PFSK-1 (cell line): ENCODE measurements at regions not wholly inside any gene's neighbourhood (a gene's known extent, or its start where the extent isn't known, plus 50 kb on each side); places are given as distances from the start of the nearest gene placed in this dataset.

Experiments
- FOXP2 ChIP-seq: optimal IDR thresholded peaks from 2 replicates; pipeline ENCODE3; 2011; ENCODE audit warnings: borderline replicate concordance, control low read depth, inconsistent platforms; ENCODE audit not compliant: insufficient read depth; ENCODE audit errors: extremely low read length, extremely low read depth
- POLR2AphosphoS5 ChIP-seq: IDR thresholded peaks from 2 replicates; pipeline ENCODE4 v1.6.1; 2012; ENCODE audit warnings: low read depth, mild to moderate bottlenecking, control low read depth, low read length, moderate library complexity
- SIN3A ChIP-seq: IDR thresholded peaks from 2 replicates; pipeline ENCODE4 v1.6.1; 2012; ENCODE audit warnings: mild to moderate bottlenecking, low read length, moderate library complexity, borderline replicate concordance; ENCODE audit not compliant: insufficient read depth
- TAF1 ChIP-seq: IDR thresholded peaks from 2 replicates; pipeline ENCODE4 v1.6.1; 2012; ENCODE audit warnings: low read length, control low read depth, borderline replicate concordance; ENCODE audit not compliant: insufficient read depth
- TF ChIP-seq, protein P1 (sequence below), 2 experiments: IDR thresholded peaks; 2 replicates each; pipeline versions ENCODE4 v1.6.1 to v1.8.0; 2011 to 2012; ENCODE audit warnings: low read depth in 2 of 2, low read length in 2 of 2, control low read depth in 1 of 2, inconsistent platforms in 1 of 2, mild to moderate bottlenecking in 1 of 2, moderate library complexity in 1 of 2; ENCODE audit not compliant: insufficient read depth in 1 of 2

DNA sequence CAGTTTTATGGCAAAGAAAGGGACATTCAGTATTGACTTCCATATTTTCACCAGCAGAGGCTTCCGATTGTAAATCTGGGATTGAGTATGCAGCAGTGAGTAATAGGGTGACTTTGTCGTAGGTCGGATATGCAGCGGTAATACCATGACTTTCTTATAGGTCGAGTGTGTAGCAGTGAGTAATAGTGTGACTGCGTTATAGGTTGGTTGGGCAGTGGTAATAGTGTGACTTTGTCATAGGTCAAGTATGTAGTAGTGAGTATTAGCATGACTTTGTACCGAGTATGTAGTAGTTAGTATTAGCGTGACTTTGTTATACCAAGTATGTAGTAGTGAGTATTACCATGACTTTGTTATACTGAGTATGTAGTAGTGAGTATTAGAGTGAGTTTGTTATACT lies 268.2 kb upstream of the ADARB2 start:
- TF ChIP-seq FOXP2: no peak
- TF ChIP-seq, protein P1, sequence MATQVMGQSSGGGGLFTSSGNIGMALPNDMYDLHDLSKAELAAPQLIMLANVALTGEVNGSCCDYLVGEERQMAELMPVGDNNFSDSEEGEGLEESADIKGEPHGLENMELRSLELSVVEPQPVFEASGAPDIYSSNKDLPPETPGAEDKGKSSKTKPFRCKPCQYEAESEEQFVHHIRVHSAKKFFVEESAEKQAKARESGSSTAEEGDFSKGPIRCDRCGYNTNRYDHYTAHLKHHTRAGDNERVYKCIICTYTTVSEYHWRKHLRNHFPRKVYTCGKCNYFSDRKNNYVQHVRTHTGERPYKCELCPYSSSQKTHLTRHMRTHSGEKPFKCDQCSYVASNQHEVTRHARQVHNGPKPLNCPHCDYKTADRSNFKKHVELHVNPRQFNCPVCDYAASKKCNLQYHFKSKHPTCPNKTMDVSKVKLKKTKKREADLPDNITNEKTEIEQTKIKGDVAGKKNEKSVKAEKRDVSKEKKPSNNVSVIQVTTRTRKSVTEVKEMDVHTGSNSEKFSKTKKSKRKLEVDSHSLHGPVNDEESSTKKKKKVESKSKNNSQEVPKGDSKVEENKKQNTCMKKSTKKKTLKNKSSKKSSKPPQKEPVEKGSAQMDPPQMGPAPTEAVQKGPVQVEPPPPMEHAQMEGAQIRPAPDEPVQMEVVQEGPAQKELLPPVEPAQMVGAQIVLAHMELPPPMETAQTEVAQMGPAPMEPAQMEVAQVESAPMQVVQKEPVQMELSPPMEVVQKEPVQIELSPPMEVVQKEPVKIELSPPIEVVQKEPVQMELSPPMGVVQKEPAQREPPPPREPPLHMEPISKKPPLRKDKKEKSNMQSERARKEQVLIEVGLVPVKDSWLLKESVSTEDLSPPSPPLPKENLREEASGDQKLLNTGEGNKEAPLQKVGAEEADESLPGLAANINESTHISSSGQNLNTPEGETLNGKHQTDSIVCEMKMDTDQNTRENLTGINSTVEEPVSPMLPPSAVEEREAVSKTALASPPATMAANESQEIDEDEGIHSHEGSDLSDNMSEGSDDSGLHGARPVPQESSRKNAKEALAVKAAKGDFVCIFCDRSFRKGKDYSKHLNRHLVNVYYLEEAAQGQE (IDR thresholded peaks at IDR 0.05; ENCODE audit: insufficient read depth in 1 of 2, low read depth in 2 of 2, low read length in 2 of 2): no peak
- TF ChIP-seq TAF1: no peak
- no peak for TF ChIP-seq SIN3A
- no peak for TF ChIP-seq POLR2AphosphoS5

DNA sequence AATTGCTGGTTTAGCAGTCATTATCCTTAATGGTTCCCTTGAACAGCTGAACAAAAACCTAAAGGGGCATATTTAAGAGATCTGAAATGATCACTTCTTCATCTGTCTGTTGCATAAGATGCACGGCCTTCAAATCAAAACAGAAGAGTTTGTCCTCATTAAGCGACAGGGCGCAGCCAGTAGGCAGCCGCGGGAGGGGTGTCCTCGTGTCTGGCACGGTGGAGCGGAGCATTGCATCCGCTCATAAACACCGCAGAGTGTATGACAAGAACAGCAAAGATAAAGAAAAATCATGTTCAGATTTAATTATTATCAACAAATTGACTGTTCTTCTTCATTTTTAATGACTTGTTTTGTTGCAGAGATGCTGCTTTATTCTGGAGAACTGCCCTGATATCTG lies 255.6 kb upstream of the ADARB2 start:
- TF ChIP-seq TAF1 (no peak), SIN3A (no peak), POLR2AphosphoS5 (no peak), FOXP2 (no peak)
- TF ChIP-seq, protein P1 (IDR thresholded peaks at IDR 0.05; ENCODE audit: insufficient read depth in 1 of 2, low read depth in 2 of 2, low read length in 2 of 2): no peak

DNA sequence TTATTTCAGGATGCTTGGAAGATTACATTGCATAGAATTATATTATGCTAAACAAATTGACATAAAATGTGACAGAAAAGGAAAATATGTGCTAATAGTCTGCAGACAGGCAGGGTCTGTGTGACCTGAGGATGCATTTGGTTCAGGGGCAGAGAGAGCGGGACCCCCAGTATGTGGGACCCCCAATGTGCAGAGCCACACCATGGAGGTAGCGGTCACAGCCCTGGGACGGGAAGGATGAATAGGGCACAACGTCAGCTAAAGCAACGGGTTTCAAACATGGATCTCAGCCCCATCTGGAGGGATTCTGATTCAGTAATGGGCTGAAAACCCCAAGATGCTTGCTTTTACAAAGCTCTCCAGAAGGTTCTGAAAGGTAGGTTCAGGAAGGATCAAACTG lies 251.8 kb upstream of the ADARB2 start:
- TF ChIP-seq TAF1 (no peak), FOXP2 (no peak), SIN3A (no peak), POLR2AphosphoS5 (no peak)
- TF ChIP-seq, protein P1 (IDR thresholded peaks at IDR 0.05; ENCODE audit: insufficient read depth in 1 of 2, low read depth in 2 of 2, low read length in 2 of 2): no peak

DNA sequence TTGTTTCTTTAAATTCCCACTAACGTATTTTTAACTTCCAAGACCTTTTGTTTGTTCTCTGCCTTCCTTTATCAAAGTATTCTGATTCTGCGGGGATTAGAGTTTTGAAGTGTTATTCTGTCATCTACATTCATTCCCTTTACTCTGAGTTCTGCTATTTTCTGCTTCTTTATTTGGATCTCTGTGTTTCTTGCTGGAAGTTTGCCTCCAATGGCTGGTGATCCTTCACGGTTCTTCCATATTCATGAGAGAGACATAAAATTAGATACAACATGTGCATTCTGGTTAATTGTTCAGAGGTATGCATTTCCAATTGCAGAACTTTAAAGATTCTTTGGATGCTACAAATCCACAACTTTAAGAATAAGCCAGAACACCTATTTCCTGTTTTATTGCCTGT lies 244.7 kb upstream of the ADARB2 start:
- TF ChIP-seq, protein P1 (IDR thresholded peaks at IDR 0.05; ENCODE audit: insufficient read depth in 1 of 2, low read depth in 2 of 2, low read length in 2 of 2): no peak

DNA sequence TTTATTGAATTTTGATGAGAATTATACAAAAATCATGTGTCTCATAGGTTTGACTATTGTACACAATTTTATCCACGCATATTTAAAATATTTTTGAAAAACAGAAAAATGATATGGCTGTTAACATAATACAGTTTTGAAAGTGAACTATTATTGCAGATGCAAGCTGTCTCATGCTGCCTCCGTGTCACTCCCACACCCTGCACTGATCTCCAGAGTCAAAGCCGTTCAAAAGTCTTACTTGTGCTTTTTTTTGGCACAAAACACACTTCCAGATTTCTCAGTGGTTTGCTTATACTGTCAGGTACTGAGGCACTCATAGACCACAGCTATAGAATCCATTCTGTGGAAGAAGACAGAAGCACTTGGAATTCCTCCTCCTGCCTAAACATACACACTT lies 243.1 kb upstream of the ADARB2 start:
- TF ChIP-seq TAF1: no peak
- TF ChIP-seq FOXP2: no peak
- TF ChIP-seq SIN3A: no peak
- no peak for TF ChIP-seq POLR2AphosphoS5
- TF ChIP-seq, protein P1 (IDR thresholded peaks at IDR 0.05; ENCODE audit: insufficient read depth in 1 of 2, low read depth in 2 of 2, low read length in 2 of 2): no peak
